Activated B cell treated with CpG ODN at 0.5 μM for 24 hours (primary cell): ENCODE measurements at regions not wholly inside any gene's neighbourhood (a gene's known extent, or its start where the extent isn't known, plus 50 kb on each side); places are given as distances from the start of the nearest gene placed in this dataset.

Experiments used
- ATAC-seq: fragments of 200-7000 bp; cut with Tn5 transposase; one replicate; pipeline ENCODE4 v1.10.0; 2021; ENCODE audit warnings: low read depth, mild to moderate bottlenecking, moderate library complexity
- CTCF ChIA-PET: fragments of 350-600 bp; sonication (Branson Sonifier 250); formaldehyde crosslinking; loops from one replicate; lab custom pipeline; 2021; ENCODE audit warnings: antibody characterized with exemption; lab: Charles Lee
- POLR2A ChIA-PET: fragments of 350-600 bp; sonication (Branson Sonifier 250); formaldehyde crosslinking; loops from one replicate; lab custom pipeline; 2021; ENCODE audit warnings: antibody characterized with exemption; lab: Charles Lee
- DNase-seq: peaks from one replicate; pipeline ENCODE4 v3.0.0; 2022
- H3K27ac Mint-ChIP-seq: one replicate; pipeline ENCODE4 v1.8.0; 2020; ENCODE audit warnings: mixed read lengths
- H3K27me3 Mint-ChIP-seq: one replicate; pipeline ENCODE4 v1.8.0; 2021; ENCODE audit warnings: mixed read lengths
- H3K36me3 Mint-ChIP-seq: one replicate; pipeline ENCODE4 v1.8.0; 2021; ENCODE audit warnings: low read depth, mixed read lengths
- H3K4me1 Mint-ChIP-seq: one replicate; pipeline ENCODE4 v1.8.0; 2021; ENCODE audit warnings: mixed read lengths
- H3K4me3 Mint-ChIP-seq: one replicate; pipeline ENCODE4 v1.8.0; 2020; ENCODE audit warnings: mild to moderate bottlenecking, mixed read lengths
- H3K9me3 Mint-ChIP-seq: one replicate; pipeline ENCODE4 v1.8.0; 2020; ENCODE audit warnings: mixed read lengths
- CTCF ChIP-seq: fragments of 200-600 bp; IDR thresholded peaks from one replicate; pipeline ENCODE4 v1.8.0; 2022; ENCODE audit warnings: antibody characterized with exemption, mild to moderate bottlenecking
- intact Hi-C: fragments of 100-400 bp; cut with micrococcal nuclease; formaldehyde crosslinking; loops from one replicate; pipeline ENCODE4 v1.15.1; 2024

- CTCF ChIA-PET: no interaction called here
- no peak for ATAC-seq
- no peaks in the 10 kb centered on the region for H3K27me3 Mint-ChIP-seq
- peaks cover 8% of the 10 kb centered on the region for H3K9me3 Mint-ChIP-seq
- intact Hi-C loops: no loop called here
- no peak overlapping the region for H3K27ac Mint-ChIP-seq
- no peak for DNase-seq
- POLR2A ChIA-PET: no interaction called here
- H3K36me3 Mint-ChIP-seq: no peaks in the 10 kb centered on the region
- no peak overlapping the region for H3K4me3 Mint-ChIP-seq
- no peaks in the 10 kb centered on the region for H3K4me1 Mint-ChIP-seq
- no peak for TF ChIP-seq CTCF
Observed at GRCh38 chr14:44576356-44576755, 69.3 kb upstream of the FSCB start.

- no peak overlapping the region for H3K4me3 Mint-ChIP-seq
- DNase-seq (no peak), ATAC-seq (no peak)
- no peaks in the 10 kb centered on the region for H3K36me3 Mint-ChIP-seq
- peaks cover 5% of the 10 kb centered on the region for H3K9me3 Mint-ChIP-seq
- POLR2A ChIA-PET: no interaction called here
- no peak for TF ChIP-seq CTCF
- intact Hi-C loops: no loop called here
- H3K27me3 Mint-ChIP-seq: no peaks in the 10 kb centered on the region
- no peaks in the 10 kb centered on the region for H3K4me1 Mint-ChIP-seq
- CTCF ChIA-PET: no interaction called here
- H3K27ac Mint-ChIP-seq: no peak overlapping the region
Observed at GRCh38 chr14:44567997-44568396, 60.9 kb upstream of the FSCB start.

- Mint-ChIP-seq H3K27ac (no peak overlapping the region), H3K36me3 (no peaks in the 10 kb centered on the region), H3K4me3 (no peak overlapping the region), H3K27me3 (no peaks in the 10 kb centered on the region), H3K4me1 (no peaks in the 10 kb centered on the region), H3K9me3 (no peaks in the 10 kb centered on the region)
- ChIA-PET POLR2A (no interaction called here), CTCF (no interaction called here)
- ATAC-seq (no peak), DNase-seq (no peak)
- intact Hi-C loops: no loop called here
- no peak for TF ChIP-seq CTCF
Observed at GRCh38 chr14:44565968-44566367, 58.9 kb upstream of the FSCB start.

- Mint-ChIP-seq H3K4me1 (no peaks in the 10 kb centered on the region), H3K27me3 (no peaks in the 10 kb centered on the region), H3K4me3 (no peak overlapping the region), H3K9me3 (no peaks in the 10 kb centered on the region), H3K36me3 (no peaks in the 10 kb centered on the region), H3K27ac (no peak overlapping the region)
- POLR2A ChIA-PET: no interaction called here
- no peak for DNase-seq
- no peak for ATAC-seq
- TF ChIP-seq CTCF: no peak
- CTCF ChIA-PET: no interaction called here
- intact Hi-C loops: no loop called here
Observed at GRCh38 chr14:44564908-44565307, 57.8 kb upstream of the FSCB start.
